Neural cell (in vitro differentiated cells): ENCODE measurements at regions not wholly inside any gene's neighbourhood (a gene's known extent, or its start where the extent isn't known, plus 50 kb on each side); places are given as distances from the start of the nearest gene placed in this dataset.

Source experiments
- H2AFZ ChIP-seq: fragments of 200-600, 300-800 bp; sonication (generic), shearing (Covaris generic); 2 replicates; pipeline ENCODE4 v1.6.0; 2014; ENCODE audit warnings: low read depth, mild to moderate bottlenecking, antibody characterized with exemption, low read length, moderate library complexity
- H3F3A ChIP-seq: fragments of 200-600 bp; shearing (Covaris generic); 2 replicates; pipeline ENCODE4 v1.6.1; 2016; ENCODE audit warnings: mild to moderate bottlenecking, moderate library complexity, mixed read lengths, antibody characterized with exemption, low read length; ENCODE audit not compliant: insufficient read depth, poor library complexity, severe bottlenecking
- H3K27ac ChIP-seq: fragments of 200-600, 300-800 bp; sonication (generic), shearing (Covaris generic); 2 replicates; pipeline ENCODE4 v1.5.1; 2014; ENCODE audit warnings: mild to moderate bottlenecking, low read length, moderate library complexity
- H3K27me3 ChIP-seq: fragments of 300-800, 200-600 bp; sonication (generic), shearing (Covaris generic); 2 replicates; pipeline ENCODE4 v1.6.0; 2014; ENCODE audit warnings: mild to moderate bottlenecking, low read depth, low read length, moderate library complexity; ENCODE audit not compliant: insufficient read depth
- H3K36me3 ChIP-seq: fragments of 300-800, 200-600 bp; sonication (generic), shearing (Covaris generic); 2 replicates; pipeline ENCODE4 v1.5.1; 2014; ENCODE audit warnings: mild to moderate bottlenecking, antibody characterized with exemption, low read length, moderate library complexity; ENCODE audit not compliant: insufficient read depth
- H3K4me2 ChIP-seq: fragments of 300-800, 200-600 bp; sonication (generic), shearing (Covaris generic); 2 replicates; pipeline ENCODE4 v1.6.0; 2014; ENCODE audit warnings: mild to moderate bottlenecking, low read length
- H3K4me3 ChIP-seq: fragments of 300-800, 200-600 bp; sonication (generic), shearing (Covaris generic); 2 replicates; pipeline ENCODE4 v1.5.1; 2014; ENCODE audit warnings: mild to moderate bottlenecking, low read length, moderate library complexity
- H3K79me2 ChIP-seq: fragments of 200-600 bp; shearing (Covaris generic); replicated peaks from 2 replicates; pipeline ENCODE4 v1.6.0; 2014; ENCODE audit warnings: mild to moderate bottlenecking, low read length, moderate library complexity; ENCODE audit not compliant: insufficient read depth
- H3K9ac ChIP-seq: fragments of 300-800, 200-600 bp; sonication (generic), shearing (Covaris generic); 2 replicates; pipeline ENCODE4 v1.6.1; 2016; ENCODE audit warnings: mild to moderate bottlenecking, low read length, mixed read lengths
- H3K9me2 ChIP-seq: fragments of 200-600 bp; shearing (Covaris generic); 2 replicates; pipeline ENCODE4 v1.6.1; 2016; ENCODE audit warnings: mild to moderate bottlenecking, low read length, mixed read lengths; ENCODE audit not compliant: insufficient read depth
- H3K9me3 ChIP-seq: fragments of 200-600, 300-800 bp; sonication (generic), shearing (Covaris generic); 2 replicates; pipeline ENCODE4 v1.6.1; 2016; ENCODE audit warnings: mild to moderate bottlenecking, mixed run types, low read length, moderate library complexity, mixed read lengths
- H4K20me1 ChIP-seq: fragments of 200-600 bp; shearing (Covaris generic); 2 replicates; pipeline ENCODE4 v1.6.1; 2016; ENCODE audit warnings: mild to moderate bottlenecking, mixed run types; ENCODE audit not compliant: insufficient read depth
- CTCF ChIP-seq: fragments of 450-650 bp; IDR thresholded peaks from 2 replicates; pipeline ENCODE4 v1.5.1; 2014; ENCODE audit warnings: antibody characterized with exemption, mild to moderate bottlenecking, moderate library complexity; ENCODE audit not compliant: poor library complexity, severe bottlenecking
- EP300 ChIP-seq: fragments of 450-650 bp; conservative IDR thresholded peaks from 2 replicates; pipeline ENCODE4 v1.6.1; 2014; ENCODE audit warnings: antibody characterized with exemption, mild to moderate bottlenecking, moderate library complexity; ENCODE audit not compliant: poor library complexity, severe bottlenecking
- EZH2 ChIP-seq: fragments of 200-600, 300-800 bp; shearing (Covaris generic), sonication (generic); IDR thresholded peaks from 2 replicates; pipeline ENCODE4 v1.6.1; 2014; ENCODE audit warnings: antibody characterized with exemption, low read length, borderline replicate concordance, mild to moderate bottlenecking; ENCODE audit not compliant: insufficient read depth, poor library complexity, severe bottlenecking
- MXI1 ChIP-seq: fragments of 450-650 bp; conservative IDR thresholded peaks from 2 replicates; pipeline ENCODE4 v1.6.1; 2014; ENCODE audit warnings: antibody characterized with exemption, mild to moderate bottlenecking; ENCODE audit not compliant: poor library complexity, severe bottlenecking
- POLR2AphosphoS5 ChIP-seq: IDR thresholded peaks from 2 replicates; pipeline ENCODE4 v1.6.1; 2012
- RAD21 ChIP-seq: fragments of 450-650 bp; conservative IDR thresholded peaks from 2 replicates; pipeline ENCODE4 v1.6.1; 2014; ENCODE audit warnings: antibody characterized with exemption, mild to moderate bottlenecking, moderate library complexity
- REST ChIP-seq: IDR thresholded peaks from 2 replicates; pipeline ENCODE4 v1.6.1; 2012; ENCODE audit warnings: borderline replicate concordance
- SMC3 ChIP-seq: fragments of 450-650 bp; conservative IDR thresholded peaks from 2 replicates; pipeline ENCODE4 v1.6.1; 2014; ENCODE audit warnings: antibody characterized with exemption, mild to moderate bottlenecking, moderate library complexity; ENCODE audit not compliant: poor library complexity
- TAF1 ChIP-seq: IDR thresholded peaks from 2 replicates; pipeline ENCODE4 v1.6.1; 2012; ENCODE audit warnings: low read depth

GRCh38 chrX:16239211-16239610, 71.9 kb downstream of the MAGEB17 start:
- Histone ChIP-seq H2AFZ (no peak overlapping the region), H3K9me2 (no peaks in the 10 kb centered on the region), H4K20me1 (no peaks in the 10 kb centered on the region), H3K27ac (no peak overlapping the region), H3K9ac (no peak overlapping the region), H3K9me3 (no peaks in the 10 kb centered on the region), H3K4me3 (no peak overlapping the region), H3F3A (no peaks in the 10 kb centered on the region), H3K36me3 (no peaks in the 10 kb centered on the region), H3K27me3 (no peaks in the 10 kb centered on the region), H3K79me2 (no peaks in the 10 kb centered on the region), H3K4me2 (no peak overlapping the region)
- TF ChIP-seq POLR2AphosphoS5 (no peak), EP300 (no peak), TAF1 (no peak), MXI1 (no peak)

- Histone ChIP-seq H3F3A (no peaks in the 10 kb centered on the region), H2AFZ (no peak overlapping the region), H3K4me3 (no peak overlapping the region), H3K9me2 (no peaks in the 10 kb centered on the region), H3K36me3 (no peaks in the 10 kb centered on the region), H3K27me3 (no peaks in the 10 kb centered on the region), H3K27ac (no peak overlapping the region), H3K9ac (no peak overlapping the region), H3K4me2 (no peak overlapping the region), H3K79me2 (no peaks in the 10 kb centered on the region), H3K9me3 (no peaks in the 10 kb centered on the region), H4K20me1 (no peaks in the 10 kb centered on the region)
- TF ChIP-seq CTCF: no peak
- no peak for TF ChIP-seq MXI1
- no peak for TF ChIP-seq EP300
- no peak for TF ChIP-seq TAF1
- TF ChIP-seq POLR2AphosphoS5: no peak
- TF ChIP-seq REST: no peak
- no peak for TF ChIP-seq RAD21
- no peak for TF ChIP-seq SMC3
- TF ChIP-seq EZH2: no peak
Measured at GRCh38 chrX:16240231-16240905, 73.1 kb downstream of the MAGEB17 start.
